DMS153 treated with DMSO at 0.1 percent for 48 hours (cell line): ENCODE measurements at regions not wholly inside any gene's neighbourhood (a gene's known extent, or its start where the extent isn't known, plus 50 kb on each side); places are given as distances from the start of the nearest gene placed in this dataset.
"Not testable (repeated sequence)": the region's sequence is repeated elsewhere in the genome, so short reads cannot be mapped to it uniquely, and the experiment has no call there.

Source experiments
- DNase-seq: peaks from one replicate; lab custom pipeline; 2025; ENCODE audit not compliant: unreplicated experiment; lab: John Stamatoyannopoulos, UW

DNA sequence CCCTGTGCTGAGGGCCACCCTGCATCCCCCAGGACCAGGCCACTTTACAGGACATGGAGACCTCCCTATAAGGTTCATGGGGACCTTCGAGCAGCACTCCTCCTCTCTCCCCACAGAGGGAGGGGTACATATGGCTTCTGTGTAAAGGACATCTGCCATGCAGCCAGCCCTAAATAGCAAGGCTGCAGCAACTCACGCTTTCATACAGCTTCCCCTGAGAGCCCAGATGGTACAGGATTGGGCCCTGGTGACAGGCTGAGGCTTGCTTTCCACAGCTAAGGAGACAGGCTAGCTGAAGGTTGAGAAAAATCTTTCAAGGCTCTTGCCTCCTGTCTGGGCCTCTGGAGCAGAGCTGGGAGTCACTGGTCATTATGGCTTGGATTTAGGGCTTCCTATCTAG is 147.0 kb upstream of the ZNF366 start:
- DNase-seq, result no peak

DNA sequence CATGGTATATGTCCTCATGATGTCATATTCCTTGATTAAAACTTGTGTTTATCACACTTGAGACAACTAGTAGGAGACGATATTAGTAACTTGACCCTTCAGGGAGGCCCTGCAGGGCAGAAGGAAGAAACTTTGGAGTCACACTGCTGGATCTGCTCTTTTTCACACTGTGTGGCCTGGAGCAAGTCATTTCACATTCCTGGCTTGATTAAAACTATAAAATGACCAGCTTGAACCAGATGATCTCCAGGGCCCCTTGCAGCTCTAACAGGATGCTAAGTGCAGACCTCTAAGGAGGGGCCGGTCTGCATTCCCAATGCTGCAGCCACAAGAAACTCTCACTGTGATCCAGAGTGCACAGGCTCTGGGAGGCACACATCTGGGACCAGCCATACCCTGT is 146.4 kb upstream of the ZNF366 start:
- no peak for DNase-seq

DNA sequence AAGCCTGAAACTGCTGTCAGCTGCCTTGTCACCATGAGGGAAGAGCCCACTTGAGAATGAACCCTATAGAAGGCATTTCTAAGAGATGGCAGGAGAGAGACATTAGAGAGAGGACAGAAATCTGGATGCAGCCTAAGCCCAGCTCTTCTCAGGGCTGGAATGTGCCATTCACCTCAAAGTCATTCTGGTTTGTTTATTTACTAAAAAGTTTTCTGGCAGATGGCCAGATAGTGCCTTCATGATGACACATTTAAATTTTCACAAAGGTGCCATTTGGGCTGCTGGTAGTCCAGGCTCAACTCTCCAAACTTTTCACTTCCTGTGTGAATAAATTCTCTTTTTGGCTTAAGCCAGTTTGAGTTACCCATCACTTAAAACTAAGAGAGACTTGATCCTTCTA is 144.6 kb upstream of the ZNF366 start:
- no peak for DNase-seq

DNA sequence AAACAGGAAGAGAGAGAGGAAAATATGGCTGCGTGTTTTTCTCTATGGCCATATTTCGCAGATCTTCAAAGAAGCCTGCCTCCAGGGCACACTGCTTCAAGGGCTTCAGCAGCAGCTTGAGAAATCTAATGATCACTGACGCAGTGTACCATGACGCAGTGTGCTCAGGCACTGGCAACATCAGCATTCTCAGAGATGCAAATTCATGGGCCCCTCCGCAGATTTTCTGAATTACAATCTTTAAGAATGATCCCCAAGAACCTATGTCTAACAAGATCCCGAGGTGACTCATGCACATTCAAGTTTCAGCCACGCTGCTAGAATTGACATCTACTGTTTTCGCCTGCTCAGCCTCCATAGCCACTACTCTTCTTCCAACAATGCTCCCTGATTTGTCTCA is 143.9 kb upstream of the ZNF366 start:
- DNase-seq, result no peak

DNA sequence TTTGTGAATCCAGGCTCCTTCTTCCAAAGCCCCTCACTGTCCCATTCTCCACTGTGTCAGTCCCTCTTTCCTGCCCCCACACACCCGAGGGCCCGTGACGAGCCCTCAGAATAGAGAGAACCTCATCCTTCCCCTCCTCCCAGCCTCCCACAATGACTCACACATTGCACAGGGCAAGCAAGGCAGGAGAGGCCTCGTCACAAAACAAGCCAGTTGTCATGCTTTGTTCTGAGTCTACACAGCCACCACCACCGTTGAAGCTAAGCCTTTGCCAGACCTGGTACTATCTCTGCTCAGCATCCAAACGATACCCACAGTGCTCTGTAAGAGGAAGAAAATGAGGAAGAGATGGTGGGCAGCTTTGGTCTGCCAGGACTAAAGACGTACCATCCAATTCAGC is 142.2 kb upstream of the ZNF366 start:
- DNase-seq, result no peak

DNA sequence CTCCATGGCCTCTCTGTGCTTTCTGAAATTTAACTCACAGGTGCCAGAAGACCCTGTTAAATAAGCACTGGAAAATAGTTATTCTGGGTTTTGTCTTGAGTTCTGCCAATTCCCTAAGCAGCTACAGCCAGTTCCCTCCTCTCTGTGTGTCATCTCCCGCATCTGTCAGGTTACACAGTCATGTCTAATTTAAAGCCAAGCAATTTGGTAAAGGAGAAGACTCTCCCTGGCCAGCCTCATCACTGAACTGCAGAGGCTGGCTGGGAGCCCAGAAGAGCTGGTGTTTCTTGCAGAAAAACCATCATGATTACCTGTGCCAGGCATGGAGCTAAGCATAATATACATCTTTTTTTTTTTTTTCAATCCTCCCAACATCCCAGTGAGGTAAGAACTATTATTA is 141.3 kb upstream of the ZNF366 start:
- DNase-seq, result no peak

DNA sequence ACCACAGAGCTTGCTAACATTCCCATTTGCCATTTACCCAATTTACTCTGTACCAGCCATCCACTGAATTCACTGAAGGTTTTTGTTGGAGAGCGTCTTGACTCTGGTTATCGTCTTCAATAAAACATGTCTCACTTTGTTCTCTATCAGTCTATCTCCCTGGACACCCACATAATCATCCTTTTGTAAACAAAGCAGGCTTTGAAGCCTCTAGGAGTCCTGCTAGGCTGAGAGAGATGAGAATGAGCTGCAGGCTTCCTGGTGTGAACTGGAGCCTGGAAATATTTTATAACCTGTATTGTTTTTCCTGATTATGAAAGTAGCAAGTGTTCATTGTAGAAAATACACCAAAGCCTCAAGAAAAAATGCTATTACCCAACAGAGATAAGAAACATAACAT is 140.6 kb upstream of the ZNF366 start:
- no peak for DNase-seq

DNA sequence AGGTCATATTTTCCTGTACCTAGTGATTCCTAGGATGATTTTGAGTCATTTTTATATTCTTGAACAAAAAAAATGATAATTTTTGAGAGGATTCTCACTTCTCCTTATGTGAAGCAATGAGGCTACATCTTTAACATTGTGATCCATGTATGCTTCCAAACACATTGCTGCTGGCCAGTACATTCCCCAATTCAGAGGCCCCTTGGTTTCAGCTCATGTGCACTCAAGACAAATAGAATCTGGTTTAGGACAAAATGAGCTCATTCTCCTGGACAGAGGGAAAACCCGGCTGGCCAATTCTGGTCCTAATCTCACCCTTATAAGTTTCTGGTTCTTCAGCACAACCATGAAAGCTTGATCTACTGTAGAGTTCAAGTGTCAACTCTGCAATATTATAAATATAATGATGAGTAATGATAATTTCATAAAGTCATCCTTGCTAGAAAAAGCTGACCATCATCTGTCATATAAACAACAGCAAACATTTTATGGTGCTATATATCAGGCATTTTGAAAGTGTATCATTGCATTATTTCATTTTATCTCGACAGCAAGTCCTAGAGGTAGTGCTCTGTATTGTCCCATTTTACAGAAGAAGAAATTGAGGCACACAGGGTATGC is 139.1 kb upstream of the ZNF366 start:
- no peak for DNase-seq

DNA sequence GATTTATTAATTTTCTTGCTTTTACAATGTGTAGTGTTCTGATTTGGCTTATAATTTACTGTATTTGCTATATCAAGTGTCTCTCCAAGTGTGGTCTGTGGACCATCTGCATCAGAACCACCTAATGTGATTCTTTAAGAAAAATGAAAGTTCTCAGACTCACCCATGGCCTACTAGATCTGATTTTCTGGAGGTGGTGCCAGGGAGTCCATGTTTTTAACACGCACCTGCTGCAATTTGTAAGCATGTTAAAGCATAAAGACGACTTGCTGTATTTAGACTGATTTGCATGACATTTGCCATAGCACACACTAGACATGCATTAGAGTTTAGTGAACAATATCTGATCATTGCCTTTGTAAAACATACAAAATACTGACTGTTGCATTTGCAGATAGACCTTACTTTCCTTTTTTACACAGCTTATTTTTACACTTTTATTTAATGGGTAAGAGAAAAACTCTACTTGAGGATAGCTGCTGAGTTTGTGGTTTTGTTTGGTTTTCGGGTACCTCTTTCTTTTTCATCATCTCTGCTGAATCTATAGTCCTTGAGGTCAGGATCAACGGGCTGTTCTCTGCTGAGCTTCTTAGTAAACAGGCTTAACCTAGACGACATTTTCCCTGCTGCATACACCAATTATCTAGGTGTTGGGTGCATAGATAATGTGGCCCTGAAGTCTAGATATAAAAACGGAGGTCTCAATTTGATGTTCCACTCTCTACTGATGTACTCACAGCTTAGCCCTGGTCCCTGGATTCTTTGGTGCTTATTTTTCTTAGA is 138.0 kb upstream of the ZNF366 start:
- DNase-seq, result no peak

DNA sequence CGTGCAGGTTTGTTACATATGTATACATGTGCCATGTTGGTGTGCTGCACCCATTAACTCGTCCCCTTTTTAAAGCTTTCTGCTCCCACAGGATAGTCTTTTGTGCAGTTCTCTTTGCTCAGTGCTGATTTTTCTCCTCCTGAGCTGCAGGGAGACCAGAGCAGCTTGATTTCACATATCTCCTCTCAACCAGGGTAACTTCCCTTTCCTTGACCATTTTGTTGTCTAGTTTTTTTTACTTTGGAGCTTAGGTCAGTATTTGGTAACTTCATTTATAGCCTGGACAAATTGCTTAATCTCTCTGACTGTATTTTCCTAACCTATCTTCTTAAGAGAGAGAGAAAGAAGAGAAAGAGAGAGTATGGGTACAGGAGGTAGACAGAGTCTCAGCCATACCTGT is 137.1 kb upstream of the ZNF366 start:
- no peak for DNase-seq

DNA sequence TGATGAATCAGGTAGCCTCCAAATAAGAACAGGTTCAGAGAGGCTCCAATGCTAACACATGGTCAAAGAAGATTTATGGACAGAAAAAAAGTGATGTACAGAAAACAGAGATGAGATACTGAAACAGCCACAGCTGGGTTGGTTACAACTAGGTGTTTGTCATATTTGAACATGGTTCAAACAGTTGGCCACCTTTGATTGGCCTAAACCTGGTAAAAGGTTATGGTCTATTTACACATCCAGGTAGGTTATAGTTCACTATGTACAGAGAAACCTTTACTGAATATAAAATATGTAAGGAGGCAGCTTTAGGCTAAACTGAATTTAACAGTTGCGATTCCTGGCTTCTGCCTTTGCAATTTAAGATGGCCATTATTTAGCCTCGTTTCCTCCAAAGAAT is 134.0 kb upstream of the ZNF366 start:
- no peak for DNase-seq

DNA sequence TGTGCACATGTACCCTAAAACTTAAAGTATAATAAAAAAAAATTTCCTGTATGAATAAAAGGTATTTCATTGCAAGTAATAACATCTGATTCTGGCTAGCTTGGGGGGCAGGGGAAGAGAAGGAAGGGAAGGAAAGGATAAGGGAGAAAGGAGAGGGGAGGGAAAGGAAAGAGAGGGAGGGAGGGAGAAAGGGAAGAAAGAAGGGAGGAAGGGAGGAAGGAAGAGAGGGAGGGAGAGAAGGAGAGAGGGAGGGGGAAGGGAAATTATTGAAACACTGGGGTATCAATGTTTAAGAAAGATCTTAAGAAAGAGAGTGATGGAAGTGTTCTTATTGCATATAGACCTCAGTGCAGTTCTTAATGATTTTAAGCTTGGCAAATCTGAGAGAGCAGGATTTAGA is 129.8 kb upstream of the ZNF366 start:
- no peak for DNase-seq

DNA sequence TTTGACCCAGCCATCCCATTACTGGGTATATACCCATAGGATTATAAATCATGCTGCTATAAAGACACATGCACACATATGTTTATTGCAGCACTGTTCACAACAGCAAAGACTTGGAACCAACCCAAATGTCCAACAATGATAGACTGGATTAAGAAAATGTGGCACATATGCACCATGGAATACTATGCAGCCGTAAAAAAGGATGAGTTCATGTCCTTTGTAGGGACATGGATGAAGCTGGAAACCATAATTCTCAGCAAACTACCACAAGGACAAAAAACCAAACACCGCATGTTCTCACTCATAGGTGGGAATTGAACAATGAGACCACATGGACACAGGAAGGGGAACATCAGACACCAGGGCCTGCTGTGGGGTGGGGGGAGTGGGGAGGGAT is 129.4 kb upstream of the ZNF366 start:
- not testable (repeated sequence) for DNase-seq

DNA sequence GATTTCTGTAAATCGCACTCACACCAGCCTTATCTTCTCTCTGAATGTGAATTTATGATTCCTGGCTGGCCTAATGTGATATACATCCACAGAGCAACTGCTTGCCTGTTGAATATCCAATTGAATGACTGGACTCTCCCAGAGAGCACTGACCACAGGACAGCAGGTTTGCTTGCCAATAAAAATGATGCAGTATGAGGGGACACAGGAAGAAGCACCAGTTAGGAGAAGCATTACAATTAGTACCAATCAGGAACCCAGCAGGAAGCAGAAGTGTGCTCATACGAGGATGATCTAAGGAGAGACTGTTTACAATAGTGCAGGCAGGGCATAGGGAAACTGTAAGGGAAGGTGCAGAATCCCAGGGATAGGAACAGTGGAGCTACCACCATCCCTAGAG is 127.2 kb upstream of the ZNF366 start:
- no peak for DNase-seq

DNA sequence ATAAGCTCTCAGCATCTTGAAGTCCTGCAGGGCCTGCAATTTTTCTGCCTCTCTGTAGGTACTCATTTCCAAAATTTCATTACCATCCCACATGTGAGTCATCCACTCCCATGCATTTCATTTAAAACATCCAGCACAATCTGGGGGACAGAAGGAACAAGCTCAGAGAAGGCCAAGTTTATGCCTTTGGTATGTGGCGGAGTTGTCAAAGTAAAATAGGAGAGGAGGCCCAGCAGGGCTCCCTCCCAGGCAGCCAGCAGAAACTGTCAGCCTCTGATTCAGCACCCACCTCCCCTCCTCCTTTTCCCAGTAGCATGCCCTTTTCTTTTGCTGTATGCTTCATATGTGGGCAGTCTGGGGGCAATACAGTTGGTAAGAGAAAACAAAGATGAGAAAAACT is 126.4 kb upstream of the ZNF366 start:
- DNase-seq, result no peak

DNA sequence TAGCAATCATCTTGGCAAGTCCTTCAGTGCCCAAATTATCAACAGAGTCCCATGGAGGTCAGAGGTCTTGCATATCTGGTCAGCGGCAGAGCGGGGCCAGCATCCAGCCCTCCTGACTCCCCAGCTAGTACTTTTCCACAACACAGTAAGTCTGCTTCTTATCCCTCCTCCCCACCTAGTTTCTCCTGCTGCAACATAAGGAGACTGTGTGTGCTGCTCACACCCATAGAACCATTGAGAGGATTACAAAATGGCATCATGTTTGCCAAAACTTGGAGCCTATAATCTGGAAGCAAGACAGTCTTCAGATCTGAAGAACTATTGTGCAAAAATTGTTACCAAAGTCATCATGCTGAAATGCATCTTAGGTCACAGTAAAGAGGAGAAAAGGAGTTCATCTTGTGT is 125.8 kb upstream of the ZNF366 start:
- no peak for DNase-seq

DNA sequence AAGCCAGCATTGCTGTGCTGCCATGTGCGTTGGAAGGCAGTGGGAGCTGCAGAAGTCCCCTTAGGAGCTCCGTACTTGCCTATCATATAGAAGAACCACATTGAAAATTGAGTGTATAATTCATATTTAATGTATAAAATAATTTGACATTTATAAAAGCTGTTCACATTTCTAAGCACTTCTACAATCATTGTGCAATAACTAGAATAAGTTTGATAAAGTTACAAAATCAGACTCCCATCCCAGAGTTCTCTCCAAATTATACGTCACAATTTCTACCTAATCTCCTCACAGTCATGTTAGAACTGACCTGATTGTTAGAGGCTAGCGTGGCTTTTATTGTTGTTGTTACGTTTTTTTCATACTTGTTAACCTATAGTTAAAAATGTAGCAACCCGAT is 123.5 kb upstream of the ZNF366 start:
- DNase-seq, result no peak

DNA sequence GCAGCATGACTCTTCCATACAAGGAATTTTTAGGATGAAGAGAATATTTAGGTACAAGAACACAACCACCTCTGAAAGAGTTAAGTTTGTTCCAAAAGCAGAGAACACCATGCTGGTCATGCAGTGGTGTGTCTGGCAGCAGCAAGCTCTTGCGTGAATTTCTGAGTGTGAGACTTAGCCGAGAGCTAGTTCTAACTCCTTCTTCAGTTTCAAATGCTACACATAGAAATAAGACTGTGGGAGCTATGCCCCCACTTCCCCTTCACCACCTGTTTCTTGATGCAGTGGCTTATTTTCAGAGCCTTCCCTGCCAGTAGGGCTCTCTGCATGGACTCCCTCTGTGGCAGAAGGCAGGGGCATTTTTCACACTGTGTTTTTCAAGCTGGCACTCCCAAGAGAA is 122.9 kb upstream of the ZNF366 start:
- DNase-seq, result no peak

DNA sequence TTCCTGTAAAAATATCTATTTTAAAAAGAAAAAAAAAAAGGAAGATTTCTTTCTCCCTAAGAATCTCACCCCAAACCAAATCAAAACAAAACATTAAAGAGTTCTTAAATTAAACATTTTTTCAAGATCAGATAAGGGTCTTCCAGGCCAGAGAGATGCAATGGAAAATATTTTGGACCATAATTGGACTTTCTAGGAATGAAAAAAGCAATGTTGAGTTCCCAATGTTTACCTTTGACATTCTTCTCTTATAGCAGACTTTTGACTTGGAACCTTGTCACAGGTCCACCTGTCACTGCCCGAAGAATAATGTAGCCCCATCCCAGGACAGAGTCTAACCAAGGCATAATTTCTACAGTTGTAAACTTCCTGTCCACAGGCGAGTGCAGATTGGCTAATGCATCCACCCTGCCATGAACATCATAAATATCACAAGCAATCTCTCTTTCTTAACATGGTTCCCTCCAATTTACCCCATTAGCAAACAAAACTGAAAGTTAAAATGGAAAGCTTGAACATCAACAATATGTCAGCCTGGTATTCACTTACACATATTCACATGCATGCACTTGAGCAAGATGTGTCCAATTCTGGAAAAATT is 121.7 kb upstream of the ZNF366 start:
- DNase-seq, result no peak

DNA sequence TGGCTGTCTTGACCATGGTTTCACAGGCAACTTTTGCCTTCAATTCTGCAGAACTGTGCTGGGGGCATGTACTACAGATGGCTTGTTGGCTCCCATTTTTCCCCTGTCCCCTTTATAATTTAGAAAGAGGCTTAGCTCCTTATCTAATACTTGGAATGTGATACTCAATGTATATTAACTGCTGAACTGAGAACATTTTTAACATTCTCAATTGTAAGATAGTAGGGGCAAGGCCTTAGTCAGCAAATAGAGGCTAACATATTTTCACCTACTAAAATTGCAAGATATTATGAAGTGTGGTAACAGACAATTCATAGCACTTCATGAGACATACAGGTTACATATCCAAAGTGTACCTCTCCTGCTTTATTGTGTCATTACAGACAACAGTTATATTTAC is 118.1 kb upstream of the ZNF366 start:
- no peak for DNase-seq

DNA sequence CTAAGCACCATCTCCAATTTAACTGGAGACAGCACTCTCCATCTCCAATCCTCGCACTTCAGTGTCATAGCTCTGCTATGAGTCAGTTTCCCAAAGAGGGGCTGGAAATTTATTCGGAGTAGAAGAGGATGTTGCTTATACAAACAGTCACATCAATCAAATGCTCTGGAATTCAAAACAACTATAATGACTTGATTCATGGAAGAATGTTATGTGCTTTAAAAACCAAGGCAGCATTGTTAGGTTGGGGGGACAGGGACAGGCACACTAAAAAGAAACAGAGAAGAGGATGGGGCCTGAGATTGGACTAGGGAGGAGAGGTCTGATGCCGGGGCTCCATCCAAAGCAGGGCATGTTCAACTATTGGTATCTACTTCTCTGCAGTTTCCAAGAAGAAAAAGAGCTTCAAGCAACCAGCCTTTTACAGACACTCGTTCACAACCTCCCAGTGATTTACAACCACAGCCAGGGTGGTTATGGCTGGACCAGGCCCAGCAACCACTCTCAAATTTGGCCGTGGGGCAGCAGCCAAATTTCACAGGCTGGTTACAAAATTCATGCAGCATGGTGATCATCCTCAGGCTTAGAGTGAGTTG is 117.5 kb upstream of the ZNF366 start:
- DNase-seq, result no peak

DNA sequence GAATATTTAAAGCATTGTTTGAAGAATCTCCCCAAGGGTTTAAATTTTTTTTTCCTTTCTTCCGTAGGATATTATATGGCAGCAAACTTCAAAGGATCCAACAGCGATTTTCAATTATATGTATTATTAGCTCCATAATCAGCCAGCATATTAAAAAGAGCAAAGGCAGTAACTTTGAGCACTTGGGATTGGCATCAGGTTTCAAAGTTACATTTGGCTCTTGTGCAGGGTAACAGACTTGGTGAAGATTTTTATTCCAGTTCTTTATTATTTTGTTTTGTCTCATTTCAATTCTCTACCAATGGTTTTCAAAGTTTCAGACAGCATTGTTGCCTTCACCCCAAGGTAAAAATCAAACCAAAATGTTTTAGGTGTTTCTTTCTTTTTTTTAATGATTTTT is 116.7 kb upstream of the ZNF366 start:
- no peak for DNase-seq
